ENCODE measurements at regions not wholly inside any gene's neighbourhood (a gene's known extent, or its start where the extent isn't known, plus 50 kb on each side); places are given as distances from the start of the nearest gene placed in this dataset.

DNA sequence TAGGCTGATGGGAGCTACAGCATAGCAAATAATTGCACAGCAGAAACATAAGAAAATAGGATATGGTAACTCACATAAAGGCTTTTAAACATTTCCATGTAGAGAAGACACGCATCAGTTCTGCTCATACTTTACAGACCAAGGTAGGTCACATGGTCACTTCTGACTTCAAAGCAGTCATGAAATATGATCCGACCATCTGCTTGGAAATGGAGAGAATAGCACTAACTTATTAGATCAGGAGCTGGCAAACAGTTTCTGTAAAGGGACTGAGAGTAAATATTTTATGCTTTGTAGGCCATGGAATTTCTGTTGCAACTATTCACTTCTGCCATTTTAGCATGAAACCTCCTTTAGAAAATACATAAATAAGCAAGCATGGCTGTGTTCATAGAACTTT lies 936.6 kb upstream of the FANCL start:
- TF ChIP-seq SNAI2 (CRISPR knock-in tag; IDR thresholded peaks at IDR 0.05), result no peak
- TF ChIP-seq TOX (CRISPR knock-in tag; IDR thresholded peaks at IDR 0.05; ENCODE audit: borderline replicate concordance), result no peak
- no peak for TF ChIP-seq ARNTL (CRISPR knock-in tag; IDR thresholded peaks at IDR 0.05; ENCODE audit: borderline replicate concordance, low read depth)
- TF ChIP-seq, protein P1, sequence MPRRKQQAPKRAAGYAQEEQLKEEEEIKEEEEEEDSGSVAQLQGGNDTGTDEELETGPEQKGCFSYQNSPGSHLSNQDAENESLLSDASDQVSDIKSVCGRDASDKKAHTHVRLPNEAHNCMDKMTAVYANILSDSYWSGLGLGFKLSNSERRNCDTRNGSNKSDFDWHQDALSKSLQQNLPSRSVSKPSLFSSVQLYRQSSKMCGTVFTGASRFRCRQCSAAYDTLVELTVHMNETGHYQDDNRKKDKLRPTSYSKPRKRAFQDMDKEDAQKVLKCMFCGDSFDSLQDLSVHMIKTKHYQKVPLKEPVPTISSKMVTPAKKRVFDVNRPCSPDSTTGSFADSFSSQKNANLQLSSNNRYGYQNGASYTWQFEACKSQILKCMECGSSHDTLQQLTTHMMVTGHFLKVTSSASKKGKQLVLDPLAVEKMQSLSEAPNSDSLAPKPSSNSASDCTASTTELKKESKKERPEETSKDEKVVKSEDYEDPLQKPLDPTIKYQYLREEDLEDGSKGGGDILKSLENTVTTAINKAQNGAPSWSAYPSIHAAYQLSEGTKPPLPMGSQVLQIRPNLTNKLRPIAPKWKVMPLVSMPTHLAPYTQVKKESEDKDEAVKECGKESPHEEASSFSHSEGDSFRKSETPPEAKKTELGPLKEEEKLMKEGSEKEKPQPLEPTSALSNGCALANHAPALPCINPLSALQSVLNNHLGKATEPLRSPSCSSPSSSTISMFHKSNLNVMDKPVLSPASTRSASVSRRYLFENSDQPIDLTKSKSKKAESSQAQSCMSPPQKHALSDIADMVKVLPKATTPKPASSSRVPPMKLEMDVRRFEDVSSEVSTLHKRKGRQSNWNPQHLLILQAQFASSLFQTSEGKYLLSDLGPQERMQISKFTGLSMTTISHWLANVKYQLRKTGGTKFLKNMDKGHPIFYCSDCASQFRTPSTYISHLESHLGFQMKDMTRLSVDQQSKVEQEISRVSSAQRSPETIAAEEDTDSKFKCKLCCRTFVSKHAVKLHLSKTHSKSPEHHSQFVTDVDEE (CRISPR knock-in tag; IDR thresholded peaks at IDR 0.05), result no peak
- no peak for TF ChIP-seq GLIS3 (CRISPR knock-in tag; IDR thresholded peaks at IDR 0.05)
- no peak for TF ChIP-seq ZNF70 (CRISPR knock-in tag; IDR thresholded peaks at IDR 0.05)
- TF ChIP-seq, protein P2, sequence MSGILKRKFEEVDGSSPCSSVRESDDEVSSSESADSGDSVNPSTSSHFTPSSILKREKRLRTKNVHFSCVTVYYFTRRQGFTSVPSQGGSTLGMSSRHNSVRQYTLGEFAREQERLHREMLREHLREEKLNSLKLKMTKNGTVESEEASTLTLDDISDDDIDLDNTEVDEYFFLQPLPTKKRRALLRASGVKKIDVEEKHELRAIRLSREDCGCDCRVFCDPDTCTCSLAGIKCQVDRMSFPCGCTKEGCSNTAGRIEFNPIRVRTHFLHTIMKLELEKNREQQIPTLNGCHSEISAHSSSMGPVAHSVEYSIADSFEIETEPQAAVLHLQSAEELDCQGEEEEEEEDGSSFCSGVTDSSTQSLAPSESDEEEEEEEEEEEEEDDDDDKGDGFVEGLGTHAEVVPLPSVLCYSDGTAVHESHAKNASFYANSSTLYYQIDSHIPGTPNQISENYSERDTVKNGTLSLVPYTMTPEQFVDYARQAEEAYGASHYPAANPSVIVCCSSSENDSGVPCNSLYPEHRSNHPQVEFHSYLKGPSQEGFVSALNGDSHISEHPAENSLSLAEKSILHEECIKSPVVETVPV (CRISPR knock-in tag; IDR thresholded peaks at IDR 0.05), result no peak
- no peak for ATAC-seq

DNA sequence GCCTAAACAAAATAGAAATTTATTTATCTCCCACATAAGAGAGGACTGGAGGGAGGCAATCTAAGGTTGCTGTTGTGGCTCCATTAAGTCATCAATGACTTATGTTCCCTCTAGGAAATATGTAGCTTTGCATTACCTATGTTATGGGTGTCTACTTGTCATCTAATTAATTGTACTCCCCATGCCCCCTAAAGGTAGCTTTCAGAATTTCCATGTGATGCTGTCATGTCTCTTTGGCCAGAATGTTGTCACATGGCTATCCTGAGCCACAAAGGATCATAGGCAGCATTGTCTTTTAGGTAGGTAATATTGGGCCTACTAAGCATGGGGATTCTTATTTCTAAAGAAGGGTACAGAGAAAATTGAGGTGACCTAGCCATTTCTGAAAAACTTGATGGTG lies 935.6 kb upstream of the FANCL start:
- TF ChIP-seq ISL1 (CRISPR knock-in tag; IDR thresholded peaks at IDR 0.05) (no peak), ZC3H10 (CRISPR knock-in tag; IDR thresholded peaks at IDR 0.05) (no peak), GLIS3 (CRISPR knock-in tag; IDR thresholded peaks at IDR 0.05) (no peak), ZNF70 (CRISPR knock-in tag; IDR thresholded peaks at IDR 0.05) (no peak), SNAI2 (CRISPR knock-in tag; IDR thresholded peaks at IDR 0.05) (no peak), ARNTL (CRISPR knock-in tag; IDR thresholded peaks at IDR 0.05; ENCODE audit: borderline replicate concordance, low read depth) (no peak), ESRRG (CRISPR knock-in tag; IDR thresholded peaks at IDR 0.05) (no peak), ZFP3 (CRISPR knock-in tag; IDR thresholded peaks at IDR 0.05) (no peak), CSDC2 (CRISPR knock-in tag; IDR thresholded peaks at IDR 0.05) (no peak), PPARA (CRISPR knock-in tag; IDR thresholded peaks at IDR 0.05; ENCODE audit: borderline replicate concordance) (no peak), TCF4 (CRISPR knock-in tag; IDR thresholded peaks at IDR 0.05; ENCODE audit: borderline replicate concordance) (no peak), BACH2 (CRISPR knock-in tag; IDR thresholded peaks at IDR 0.05; ENCODE audit: borderline replicate concordance) (no peak), RARB (CRISPR knock-in tag; IDR thresholded peaks at IDR 0.05) (no peak), ZFP30 (CRISPR knock-in tag; IDR thresholded peaks at IDR 0.05) (no peak), ZNF8 (CRISPR knock-in tag; IDR thresholded peaks at IDR 0.05) (no peak)
- TF ChIP-seq, protein P3, sequence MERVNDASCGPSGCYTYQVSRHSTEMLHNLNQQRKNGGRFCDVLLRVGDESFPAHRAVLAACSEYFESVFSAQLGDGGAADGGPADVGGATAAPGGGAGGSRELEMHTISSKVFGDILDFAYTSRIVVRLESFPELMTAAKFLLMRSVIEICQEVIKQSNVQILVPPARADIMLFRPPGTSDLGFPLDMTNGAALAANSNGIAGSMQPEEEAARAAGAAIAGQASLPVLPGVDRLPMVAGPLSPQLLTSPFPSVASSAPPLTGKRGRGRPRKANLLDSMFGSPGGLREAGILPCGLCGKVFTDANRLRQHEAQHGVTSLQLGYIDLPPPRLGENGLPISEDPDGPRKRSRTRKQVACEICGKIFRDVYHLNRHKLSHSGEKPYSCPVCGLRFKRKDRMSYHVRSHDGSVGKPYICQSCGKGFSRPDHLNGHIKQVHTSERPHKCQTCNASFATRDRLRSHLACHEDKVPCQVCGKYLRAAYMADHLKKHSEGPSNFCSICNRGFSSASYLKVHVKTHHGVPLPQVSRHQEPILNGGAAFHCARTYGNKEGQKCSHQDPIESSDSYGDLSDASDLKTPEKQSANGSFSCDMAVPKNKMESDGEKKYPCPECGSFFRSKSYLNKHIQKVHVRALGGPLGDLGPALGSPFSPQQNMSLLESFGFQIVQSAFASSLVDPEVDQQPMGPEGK (CRISPR knock-in tag; IDR thresholded peaks at IDR 0.05; ENCODE audit: borderline replicate concordance), result no peak
- TF ChIP-seq, protein P4, sequence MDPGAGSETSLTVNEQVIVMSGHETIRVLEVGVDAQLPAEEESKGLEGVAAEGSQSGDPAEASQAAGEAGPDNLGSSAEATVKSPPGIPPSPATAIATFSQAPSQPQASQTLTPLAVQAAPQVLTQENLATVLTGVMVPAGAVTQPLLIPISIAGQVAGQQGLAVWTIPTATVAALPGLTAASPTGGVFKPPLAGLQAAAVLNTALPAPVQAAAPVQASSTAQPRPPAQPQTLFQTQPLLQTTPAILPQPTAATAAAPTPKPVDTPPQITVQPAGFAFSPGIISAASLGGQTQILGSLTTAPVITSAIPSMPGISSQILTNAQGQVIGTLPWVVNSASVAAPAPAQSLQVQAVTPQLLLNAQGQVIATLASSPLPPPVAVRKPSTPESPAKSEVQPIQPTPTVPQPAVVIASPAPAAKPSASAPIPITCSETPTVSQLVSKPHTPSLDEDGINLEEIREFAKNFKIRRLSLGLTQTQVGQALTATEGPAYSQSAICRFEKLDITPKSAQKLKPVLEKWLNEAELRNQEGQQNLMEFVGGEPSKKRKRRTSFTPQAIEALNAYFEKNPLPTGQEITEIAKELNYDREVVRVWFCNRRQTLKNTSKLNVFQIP (CRISPR knock-in tag; IDR thresholded peaks at IDR 0.05; ENCODE audit: borderline replicate concordance, low read depth), result no peak
- TF ChIP-seq, protein P2 (CRISPR knock-in tag; IDR thresholded peaks at IDR 0.05), result no peak
- no peak for ATAC-seq

DNA sequence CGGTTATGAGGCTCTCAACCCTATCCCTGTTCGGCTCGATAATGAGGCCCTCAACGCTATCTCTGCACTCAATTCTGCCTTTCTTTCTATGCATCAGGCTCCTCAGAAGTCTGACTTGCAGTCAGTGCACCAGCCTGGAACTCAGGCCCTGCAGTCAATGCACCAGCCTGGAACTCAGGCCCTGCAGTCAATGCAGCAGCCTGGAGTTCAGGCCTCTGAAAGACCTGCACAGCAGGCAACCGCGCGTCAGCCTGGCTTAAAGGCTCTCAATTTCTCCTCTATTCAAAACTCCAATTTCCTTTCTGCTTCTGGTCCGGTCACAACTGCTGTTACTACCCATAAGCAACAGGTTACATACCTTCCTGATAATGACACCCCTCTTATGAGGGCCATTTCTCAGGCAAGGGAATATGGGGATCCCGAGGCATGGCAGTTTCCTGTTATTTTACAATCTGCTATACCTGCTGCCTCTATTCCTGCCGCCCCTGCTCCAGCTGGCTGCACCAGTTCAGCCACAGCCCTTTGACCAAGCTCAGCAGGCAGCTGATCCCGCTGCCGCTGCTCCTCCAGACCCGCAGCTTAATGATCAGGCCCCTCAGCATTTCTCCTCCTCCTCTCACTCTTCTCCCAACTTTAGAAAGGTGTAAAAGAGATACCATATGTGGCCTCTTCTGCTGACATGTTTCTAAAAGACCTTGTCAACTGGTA lies 933.6 kb upstream of the FANCL start:
- no peak for ATAC-seq
- TF ChIP-seq, protein P3 (CRISPR knock-in tag; IDR thresholded peaks at IDR 0.05; ENCODE audit: borderline replicate concordance), result no peak
- TF ChIP-seq ZFP3 (CRISPR knock-in tag; IDR thresholded peaks at IDR 0.05), result no peak
- TF ChIP-seq ZNF565 (CRISPR knock-in tag; conservative IDR thresholded peaks at IDR 0.05; ENCODE audit: low read depth), result no peak
- TF ChIP-seq ISL1 (CRISPR knock-in tag; IDR thresholded peaks at IDR 0.05), result no peak
